ENCODE measurements at regions not wholly inside any gene's neighbourhood (a gene's known extent, or its start where the extent isn't known, plus 50 kb on each side); places are given as distances from the start of the nearest gene placed in this dataset.

GRCh38 chrX:148361641-148362040 lies 138.8 kb upstream of the AFF2 start:
- no peaks in the 10 kb centered on the region for H3K27me3 ChIP-seq (ENCODE audit: insufficient read depth, low read depth, low read length)
- no peaks in the 10 kb centered on the region for H3K9me2 ChIP-seq (ENCODE audit: insufficient read depth, low read length)
- no peaks in the 10 kb centered on the region for H3F3A ChIP-seq (ENCODE audit: insufficient read depth, low read length, poor library complexity, severe bottlenecking)
- TF ChIP-seq RAD21 (conservative IDR thresholded peaks at IDR 0.05) = no peak
- TF ChIP-seq TAF1 (IDR thresholded peaks at IDR 0.05; ENCODE audit: low read depth) = no peak
- TF ChIP-seq MXI1 (conservative IDR thresholded peaks at IDR 0.05; ENCODE audit: poor library complexity, severe bottlenecking) = no peak
- TF ChIP-seq EZH2 (IDR thresholded peaks at IDR 0.05; ENCODE audit: borderline replicate concordance, insufficient read depth, low read length, poor library complexity, severe bottlenecking) = no peak
- TF ChIP-seq REST (IDR thresholded peaks at IDR 0.05; ENCODE audit: borderline replicate concordance) = no peak
- TF ChIP-seq POLR2AphosphoS5 (IDR thresholded peaks at IDR 0.05) = no peak
- no peaks in the 10 kb centered on the region for H3K9me3 ChIP-seq (ENCODE audit: low read length)
- H3K4me3 ChIP-seq (ENCODE audit: low read length) = no peak overlapping the region
- no peak overlapping the region for H3K9ac ChIP-seq (ENCODE audit: low read length)
- H2AFZ ChIP-seq (ENCODE audit: low read depth, low read length) = no peak overlapping the region
- H3K79me2 ChIP-seq (replicated peaks; ENCODE audit: insufficient read depth, low read length) = no peaks in the 10 kb centered on the region
- no peak overlapping the region for H3K27ac ChIP-seq (ENCODE audit: low read length)
- no peaks in the 10 kb centered on the region for H3K36me3 ChIP-seq (ENCODE audit: insufficient read depth, low read length)
- no peaks in the 10 kb centered on the region for H4K20me1 ChIP-seq (ENCODE audit: insufficient read depth)
- no peak overlapping the region for H3K4me2 ChIP-seq (ENCODE audit: low read length)

DNA sequence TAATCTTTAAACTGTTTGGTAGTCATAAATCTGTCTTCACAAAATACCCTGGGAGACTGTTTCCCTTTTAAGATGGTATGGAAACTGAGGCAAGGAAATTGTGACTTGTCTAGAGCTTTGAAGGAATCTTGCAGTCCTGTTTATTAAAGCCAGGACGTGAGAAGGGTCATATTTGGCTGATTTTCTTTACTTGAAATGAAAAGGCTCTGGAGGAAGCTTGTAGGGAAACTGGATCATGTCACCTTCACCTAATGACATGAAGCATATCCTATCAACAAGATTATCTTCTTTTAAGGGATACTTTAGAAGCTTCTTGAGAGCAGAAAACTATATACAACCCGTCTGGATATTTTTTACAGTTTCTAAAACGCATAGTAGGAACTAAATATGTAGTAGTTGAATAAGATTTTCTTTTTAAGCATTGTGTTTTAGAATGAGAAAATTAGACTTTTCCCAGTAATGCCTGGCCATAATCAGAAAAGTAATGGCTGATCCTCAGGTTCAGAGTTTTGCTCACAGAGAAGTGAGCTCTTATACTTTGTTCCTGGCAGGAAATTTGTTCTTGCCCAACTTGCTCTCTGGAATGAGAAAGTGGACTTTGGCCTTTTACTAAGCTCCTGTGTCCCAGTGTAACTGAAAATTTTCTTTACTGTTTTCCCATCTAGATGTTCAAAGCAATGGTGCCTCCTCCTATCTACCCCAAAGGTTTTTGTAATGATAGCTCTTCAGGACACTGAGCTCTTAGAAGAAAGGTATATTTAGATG lies 136.8 kb upstream of the AFF2 start:
- H3K4me3 ChIP-seq (ENCODE audit: low read length) = no peak overlapping the region
- H2AFZ ChIP-seq (ENCODE audit: low read depth, low read length) = no peak overlapping the region
- no peak overlapping the region for H3K9ac ChIP-seq (ENCODE audit: low read length)
- no peaks in the 10 kb centered on the region for H3K27me3 ChIP-seq (ENCODE audit: insufficient read depth, low read depth, low read length)
- no peaks in the 10 kb centered on the region for H4K20me1 ChIP-seq (ENCODE audit: insufficient read depth)
- no peaks in the 10 kb centered on the region for H3K9me2 ChIP-seq (ENCODE audit: insufficient read depth, low read length)
- no peaks in the 10 kb centered on the region for H3K9me3 ChIP-seq (ENCODE audit: low read length)
- no peak overlapping the region for H3K4me2 ChIP-seq (ENCODE audit: low read length)
- no peak overlapping the region for H3K27ac ChIP-seq (ENCODE audit: low read length)
- H3F3A ChIP-seq (ENCODE audit: insufficient read depth, low read length, poor library complexity, severe bottlenecking) = no peaks in the 10 kb centered on the region
- no peak for TF ChIP-seq POLR2AphosphoS5 (IDR thresholded peaks at IDR 0.05)
- no peaks in the 10 kb centered on the region for H3K36me3 ChIP-seq (ENCODE audit: insufficient read depth, low read length)
- H3K79me2 ChIP-seq (replicated peaks; ENCODE audit: insufficient read depth, low read length) = no peaks in the 10 kb centered on the region

DNA sequence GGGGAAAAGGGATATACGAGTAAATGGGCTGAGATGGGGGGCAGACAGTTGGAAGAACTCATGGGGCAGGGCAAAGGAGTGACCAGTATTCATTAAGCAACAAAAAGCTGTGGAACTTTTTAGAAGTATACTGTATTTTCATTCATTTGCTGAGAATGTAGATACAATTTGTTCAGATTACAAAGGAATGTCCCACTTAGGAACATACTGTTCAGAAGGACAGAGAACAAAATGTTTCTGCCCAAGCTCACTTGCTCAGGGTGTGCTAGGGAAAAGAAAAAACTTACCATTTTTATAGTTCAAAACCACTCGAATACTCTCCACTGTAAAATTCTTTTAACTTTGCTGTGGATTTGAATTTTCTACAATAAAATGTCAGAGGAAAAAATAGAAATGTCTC lies 135.2 kb upstream of the AFF2 start:
- H3K79me2 ChIP-seq (replicated peaks; ENCODE audit: insufficient read depth, low read length) = no peaks in the 10 kb centered on the region
- H3K27me3 ChIP-seq (ENCODE audit: insufficient read depth, low read depth, low read length) = no peaks in the 10 kb centered on the region
- H4K20me1 ChIP-seq (ENCODE audit: insufficient read depth) = no peaks in the 10 kb centered on the region
- H3K9me3 ChIP-seq (ENCODE audit: low read length) = no peaks in the 10 kb centered on the region
- no peaks in the 10 kb centered on the region for H3K36me3 ChIP-seq (ENCODE audit: insufficient read depth, low read length)
- H3F3A ChIP-seq (ENCODE audit: insufficient read depth, low read length, poor library complexity, severe bottlenecking) = no peaks in the 10 kb centered on the region
- TF ChIP-seq RAD21 (conservative IDR thresholded peaks at IDR 0.05) (no peak), TAF1 (IDR thresholded peaks at IDR 0.05; ENCODE audit: low read depth) (no peak), REST (IDR thresholded peaks at IDR 0.05; ENCODE audit: borderline replicate concordance) (no peak), EP300 (conservative IDR thresholded peaks at IDR 0.05; ENCODE audit: poor library complexity, severe bottlenecking) (no peak), MXI1 (conservative IDR thresholded peaks at IDR 0.05; ENCODE audit: poor library complexity, severe bottlenecking) (no peak)
- H2AFZ ChIP-seq (ENCODE audit: low read depth, low read length) = no peak overlapping the region
- H3K4me3 ChIP-seq (ENCODE audit: low read length) = no peak overlapping the region
- no peak overlapping the region for H3K9ac ChIP-seq (ENCODE audit: low read length)
- H3K4me2 ChIP-seq (ENCODE audit: low read length) = no peak overlapping the region
- H3K27ac ChIP-seq (ENCODE audit: low read length) = no peak overlapping the region
- no peaks in the 10 kb centered on the region for H3K9me2 ChIP-seq (ENCODE audit: insufficient read depth, low read length)

Measured in neural cell (in vitro differentiated cells).